SK-N-SH (cell line): ENCODE measurements at regions not wholly inside any gene's neighbourhood (a gene's known extent, or its start where the extent isn't known, plus 50 kb on each side); places are given as distances from the start of the nearest gene placed in this dataset.

ENCODE experiments used
- CTCF ChIA-PET: fragments of 300-600, 350-600 bp; formaldehyde crosslinking; extraction: SDS; loops from one replicate; lab custom pipeline; 2021; lab: Yijun Ruan, JAX
- POLR2A ChIA-PET: fragments of 350-600 bp; sonication (Branson Sonifier 250); formaldehyde crosslinking; extraction: SDS; loops from one replicate; lab custom pipeline; 2020; ENCODE audit warnings: antibody characterized with exemption, inconsistent platforms; lab: Yijun Ruan, JAX
- DNase-seq: peaks from one replicate; pipeline ENCODE4 v3.0.0; 2012
- H2AFZ ChIP-seq: fragments of 200-600 bp; sonication (generic); 2 replicates; pipeline ENCODE4 v1.8.1; 2016; ENCODE audit warnings: antibody characterized with exemption, mild to moderate bottlenecking, low read depth
- H3F3A ChIP-seq: fragments of 200-600 bp; sonication (generic); replicated peaks from 2 replicates; pipeline ENCODE3; 2016; ENCODE audit warnings: antibody characterized with exemption, mild to moderate bottlenecking; ENCODE audit not compliant: insufficient read depth
- H3K27ac ChIP-seq, 2 experiments: fragments of 200-500 bp in 1 of 2; fragments of 200-600 bp in 1 of 2; sonication (Bioruptor generic) in 1 of 2; sonication (generic), shearing (Covaris generic) in 1 of 2; 2 replicates each; pipeline versions ENCODE4 v1.5.1 to v1.6.1; 2014 to 2016; ENCODE audit warnings: low read depth in 2 of 2, inconsistent platforms in 1 of 2, low read length in 1 of 2, mild to moderate bottlenecking in 1 of 2, mixed read lengths in 1 of 2
- H3K27me3 ChIP-seq: fragments of 200-600 bp; sonication (generic), shearing (Covaris generic); 2 replicates; pipeline ENCODE4 v1.6.1; 2016; ENCODE audit warnings: mixed run types; ENCODE audit not compliant: insufficient read depth
- H3K36me3 ChIP-seq, 2 experiments: fragments of 200-500 bp in 1 of 2; fragments of 200-600 bp in 1 of 2; sonication (Bioruptor generic) in 1 of 2; sonication (generic) in 1 of 2; replicated peaks in 1 of 2; 2 replicates each; pipeline versions ENCODE3 to v1.5.1; 2014 to 2016; ENCODE audit warnings: low read length in 1 of 2, mild to moderate bottlenecking in 1 of 2; ENCODE audit not compliant: insufficient read depth in 2 of 2, control insufficient read depth in 1 of 2
- H3K4me1 ChIP-seq, 2 experiments: fragments of 200-500 bp in 1 of 2; fragments of 200-600 bp in 1 of 2; sonication (Bioruptor generic) in 1 of 2; sonication (generic), shearing (Covaris generic) in 1 of 2; 2 replicates each; pipeline versions ENCODE4 v1.5.1 to v1.6.1; 2014 to 2016; ENCODE audit warnings: low read depth in 1 of 2, low read length in 1 of 2, mixed run types in 1 of 2; ENCODE audit not compliant: insufficient read depth in 2 of 2, control insufficient read depth in 1 of 2
- H3K4me2 ChIP-seq: fragments of 200-600 bp; sonication (generic), shearing (Covaris generic); 2 replicates; pipeline ENCODE4 v1.6.1; 2017; ENCODE audit warnings: mixed run types
- H3K4me3 ChIP-seq, 2 experiments: fragments of 200-500 bp in 1 of 2; fragments of 200-600 bp in 1 of 2; sonication (Bioruptor generic) in 1 of 2; sonication (generic), shearing (Covaris generic) in 1 of 2; 2 replicates each; pipeline versions ENCODE4 v1.5.1 to v1.8.1; 2014 to 2016; ENCODE audit warnings: low read depth in 2 of 2, inconsistent platforms in 1 of 2, low read length in 1 of 2, mild to moderate bottlenecking in 1 of 2, mixed read lengths in 1 of 2, moderate library complexity in 1 of 2
- H3K79me2 ChIP-seq: fragments of 200-600 bp; sonication (generic); 2 replicates; pipeline ENCODE4 v1.8.1; 2017; ENCODE audit warnings: mild to moderate bottlenecking; ENCODE audit not compliant: insufficient read depth
- H3K9ac ChIP-seq: fragments of 200-600 bp; sonication (generic); 2 replicates; pipeline ENCODE4 v1.6.1; 2017; ENCODE audit warnings: mixed run types
- H3K9me2 ChIP-seq: fragments of 200-600 bp; sonication (generic); 2 replicates; pipeline ENCODE4 v1.6.1; 2017; ENCODE audit warnings: mixed run types
- H3K9me3 ChIP-seq: fragments of 200-600 bp; sonication (generic); 2 replicates; pipeline ENCODE4 v1.6.1; 2017; ENCODE audit warnings: mixed run types, mild to moderate bottlenecking, moderate library complexity
- H4K20me1 ChIP-seq: fragments of 200-600 bp; sonication (generic); 2 replicates; pipeline ENCODE4 v1.6.1; 2017; ENCODE audit warnings: mild to moderate bottlenecking, mixed run types; ENCODE audit not compliant: insufficient read depth
- CHD2 ChIP-seq: fragments of 150-350 bp; IDR thresholded peaks from 2 replicates; pipeline ENCODE4 v1.6.1; 2018; ENCODE audit warnings: low read length; ENCODE audit not compliant: partially characterized antibody
- FOXJ3 ChIP-seq: sonication (generic); formaldehyde crosslinking; IDR thresholded peaks from 2 replicates; pipeline ENCODE4 v1.5.1; 2020; ENCODE audit warnings: mild to moderate bottlenecking, missing genetic modification reagents
- MEF2A ChIP-seq: IDR thresholded peaks from 2 replicates; pipeline ENCODE4 v1.4.0; 2012; ENCODE audit warnings: low read depth, borderline replicate concordance
- MXI1 ChIP-seq: IDR thresholded peaks from 2 replicates; pipeline ENCODE4 v1.6.1; 2012; ENCODE audit warnings: mild to moderate bottlenecking, low read depth, low read length, improper control_type of control experiment
- NRF1 ChIP-seq: IDR thresholded peaks from 2 replicates; pipeline ENCODE4 v1.6.1; 2012; ENCODE audit warnings: low read depth, mild to moderate bottlenecking, low read length
- RXRA ChIP-seq: IDR thresholded peaks from 2 replicates; pipeline ENCODE4 v1.4.0; 2012; ENCODE audit warnings: low read depth, mild to moderate bottlenecking, borderline replicate concordance
- SIN3A ChIP-seq: IDR thresholded peaks from 2 replicates; pipeline ENCODE4 v1.6.1; 2012; ENCODE audit warnings: low read depth, mild to moderate bottlenecking, low read length, moderate library complexity, borderline replicate concordance
- TAF1 ChIP-seq: IDR thresholded peaks from 2 replicates; pipeline ENCODE4 v1.6.1; 2012; ENCODE audit warnings: low read depth, mild to moderate bottlenecking, low read length, moderate library complexity, borderline replicate concordance
- WGBS: methylation state at CpG from one replicate; pipeline ENCODE4 v1.1.6; 2017; ENCODE audit warnings: low lambda C conversion rate; 5-methylcytosine and 5-hydroxymethylcytosine counted together
- TF ChIP-seq, protein P1 (sequence below): IDR thresholded peaks from 2 replicates; pipeline ENCODE4 v1.4.0; 2012; ENCODE audit warnings: low read depth
- TF ChIP-seq, protein P2 (sequence below): IDR thresholded peaks from 2 replicates; pipeline ENCODE4 v1.6.1; 2012; ENCODE audit warnings: mild to moderate bottlenecking, low read depth, low read length, moderate library complexity
- TF ChIP-seq, protein P3 (sequence below): IDR thresholded peaks from 2 replicates; pipeline ENCODE4 v1.4.0; 2012; ENCODE audit warnings: low read depth, borderline replicate concordance
- TF ChIP-seq, protein P4 (sequence below): fragments of 150-350 bp; IDR thresholded peaks from 2 replicates; pipeline ENCODE4 v1.6.1; 2016; ENCODE audit warnings: mild to moderate bottlenecking, low read depth, low read length
- TF ChIP-seq, protein P5 (sequence below): fragments of 200-600 bp; sonication (generic); IDR thresholded peaks from 2 replicates; pipeline ENCODE4 v1.6.1; 2017; ENCODE audit warnings: antibody characterized with exemption, mild to moderate bottlenecking, moderate library complexity

DNA sequence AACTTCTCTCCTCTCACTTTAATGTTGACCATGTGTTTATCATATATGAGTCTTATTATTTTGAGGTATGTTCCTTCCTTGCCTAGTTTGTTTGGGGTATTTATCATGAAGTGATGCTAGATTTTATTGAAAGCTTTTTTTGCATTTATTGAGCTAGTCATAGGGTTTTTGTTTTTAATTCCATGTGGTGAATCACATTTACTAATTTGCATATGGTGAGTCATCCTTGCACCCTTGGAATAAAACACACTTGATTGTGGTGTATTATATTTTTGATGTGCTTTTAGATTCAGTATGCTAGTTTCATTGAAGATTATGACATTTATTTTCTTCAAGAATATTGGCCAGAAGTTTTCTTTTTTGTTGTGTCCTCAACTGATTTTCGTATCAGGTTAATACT lies 464.6 kb downstream of the PCDH18 start:
- H3K4me1 ChIP-seq, result no peaks in the 10 kb centered on the region
- H3K27ac ChIP-seq, result no peak overlapping the region
- no peaks in the 10 kb centered on the region for H4K20me1 ChIP-seq
- H3K9me2 ChIP-seq, result no peaks in the 10 kb centered on the region
- H3F3A ChIP-seq, result no peaks in the 10 kb centered on the region
- H2AFZ ChIP-seq, result no peak overlapping the region
- TF ChIP-seq CHD2 (no peak), MEF2A (no peak), MXI1 (no peak), NRF1 (no peak), SIN3A (no peak), RXRA (no peak), FOXJ3 (no peak), TAF1 (no peak)
- TF ChIP-seq, protein P1, sequence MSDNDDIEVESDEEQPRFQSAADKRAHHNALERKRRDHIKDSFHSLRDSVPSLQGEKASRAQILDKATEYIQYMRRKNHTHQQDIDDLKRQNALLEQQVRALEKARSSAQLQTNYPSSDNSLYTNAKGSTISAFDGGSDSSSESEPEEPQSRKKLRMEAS, result no peak
- TF ChIP-seq, protein P2, sequence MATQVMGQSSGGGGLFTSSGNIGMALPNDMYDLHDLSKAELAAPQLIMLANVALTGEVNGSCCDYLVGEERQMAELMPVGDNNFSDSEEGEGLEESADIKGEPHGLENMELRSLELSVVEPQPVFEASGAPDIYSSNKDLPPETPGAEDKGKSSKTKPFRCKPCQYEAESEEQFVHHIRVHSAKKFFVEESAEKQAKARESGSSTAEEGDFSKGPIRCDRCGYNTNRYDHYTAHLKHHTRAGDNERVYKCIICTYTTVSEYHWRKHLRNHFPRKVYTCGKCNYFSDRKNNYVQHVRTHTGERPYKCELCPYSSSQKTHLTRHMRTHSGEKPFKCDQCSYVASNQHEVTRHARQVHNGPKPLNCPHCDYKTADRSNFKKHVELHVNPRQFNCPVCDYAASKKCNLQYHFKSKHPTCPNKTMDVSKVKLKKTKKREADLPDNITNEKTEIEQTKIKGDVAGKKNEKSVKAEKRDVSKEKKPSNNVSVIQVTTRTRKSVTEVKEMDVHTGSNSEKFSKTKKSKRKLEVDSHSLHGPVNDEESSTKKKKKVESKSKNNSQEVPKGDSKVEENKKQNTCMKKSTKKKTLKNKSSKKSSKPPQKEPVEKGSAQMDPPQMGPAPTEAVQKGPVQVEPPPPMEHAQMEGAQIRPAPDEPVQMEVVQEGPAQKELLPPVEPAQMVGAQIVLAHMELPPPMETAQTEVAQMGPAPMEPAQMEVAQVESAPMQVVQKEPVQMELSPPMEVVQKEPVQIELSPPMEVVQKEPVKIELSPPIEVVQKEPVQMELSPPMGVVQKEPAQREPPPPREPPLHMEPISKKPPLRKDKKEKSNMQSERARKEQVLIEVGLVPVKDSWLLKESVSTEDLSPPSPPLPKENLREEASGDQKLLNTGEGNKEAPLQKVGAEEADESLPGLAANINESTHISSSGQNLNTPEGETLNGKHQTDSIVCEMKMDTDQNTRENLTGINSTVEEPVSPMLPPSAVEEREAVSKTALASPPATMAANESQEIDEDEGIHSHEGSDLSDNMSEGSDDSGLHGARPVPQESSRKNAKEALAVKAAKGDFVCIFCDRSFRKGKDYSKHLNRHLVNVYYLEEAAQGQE, result no peak
- TF ChIP-seq, protein P3, sequence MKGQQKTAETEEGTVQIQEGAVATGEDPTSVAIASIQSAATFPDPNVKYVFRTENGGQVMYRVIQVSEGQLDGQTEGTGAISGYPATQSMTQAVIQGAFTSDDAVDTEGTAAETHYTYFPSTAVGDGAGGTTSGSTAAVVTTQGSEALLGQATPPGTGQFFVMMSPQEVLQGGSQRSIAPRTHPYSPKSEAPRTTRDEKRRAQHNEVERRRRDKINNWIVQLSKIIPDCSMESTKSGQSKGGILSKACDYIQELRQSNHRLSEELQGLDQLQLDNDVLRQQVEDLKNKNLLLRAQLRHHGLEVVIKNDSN, result no peak
- TF ChIP-seq, protein P4, sequence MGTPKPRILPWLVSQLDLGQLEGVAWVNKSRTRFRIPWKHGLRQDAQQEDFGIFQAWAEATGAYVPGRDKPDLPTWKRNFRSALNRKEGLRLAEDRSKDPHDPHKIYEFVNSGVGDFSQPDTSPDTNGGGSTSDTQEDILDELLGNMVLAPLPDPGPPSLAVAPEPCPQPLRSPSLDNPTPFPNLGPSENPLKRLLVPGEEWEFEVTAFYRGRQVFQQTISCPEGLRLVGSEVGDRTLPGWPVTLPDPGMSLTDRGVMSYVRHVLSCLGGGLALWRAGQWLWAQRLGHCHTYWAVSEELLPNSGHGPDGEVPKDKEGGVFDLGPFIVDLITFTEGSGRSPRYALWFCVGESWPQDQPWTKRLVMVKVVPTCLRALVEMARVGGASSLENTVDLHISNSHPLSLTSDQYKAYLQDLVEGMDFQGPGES, result no peak
- TF ChIP-seq, protein P5, sequence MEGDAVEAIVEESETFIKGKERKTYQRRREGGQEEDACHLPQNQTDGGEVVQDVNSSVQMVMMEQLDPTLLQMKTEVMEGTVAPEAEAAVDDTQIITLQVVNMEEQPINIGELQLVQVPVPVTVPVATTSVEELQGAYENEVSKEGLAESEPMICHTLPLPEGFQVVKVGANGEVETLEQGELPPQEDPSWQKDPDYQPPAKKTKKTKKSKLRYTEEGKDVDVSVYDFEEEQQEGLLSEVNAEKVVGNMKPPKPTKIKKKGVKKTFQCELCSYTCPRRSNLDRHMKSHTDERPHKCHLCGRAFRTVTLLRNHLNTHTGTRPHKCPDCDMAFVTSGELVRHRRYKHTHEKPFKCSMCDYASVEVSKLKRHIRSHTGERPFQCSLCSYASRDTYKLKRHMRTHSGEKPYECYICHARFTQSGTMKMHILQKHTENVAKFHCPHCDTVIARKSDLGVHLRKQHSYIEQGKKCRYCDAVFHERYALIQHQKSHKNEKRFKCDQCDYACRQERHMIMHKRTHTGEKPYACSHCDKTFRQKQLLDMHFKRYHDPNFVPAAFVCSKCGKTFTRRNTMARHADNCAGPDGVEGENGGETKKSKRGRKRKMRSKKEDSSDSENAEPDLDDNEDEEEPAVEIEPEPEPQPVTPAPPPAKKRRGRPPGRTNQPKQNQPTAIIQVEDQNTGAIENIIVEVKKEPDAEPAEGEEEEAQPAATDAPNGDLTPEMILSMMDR, result no peak
- 79% methylated on average over 1 of the region's 1 CpG for WGBS
- H3K9ac ChIP-seq, result no peak overlapping the region
- POLR2A ChIA-PET, result no interaction called here
- no peaks in the 10 kb centered on the region for H3K79me2 ChIP-seq
- no peaks in the 10 kb centered on the region for H3K9me3 ChIP-seq
- H3K4me2 ChIP-seq, result no peak overlapping the region
- no peaks in the 10 kb centered on the region for H3K27me3 ChIP-seq
- CTCF ChIA-PET, result no interaction called here
- no peak overlapping the region for H3K4me3 ChIP-seq
- DNase-seq, result no peak
- H3K36me3 ChIP-seq, result no peaks in the 10 kb centered on the region
